GM21528 (cell line): ENCODE measurements at regions not wholly inside any gene's neighbourhood (a gene's known extent, or its start where the extent isn't known, plus 50 kb on each side); places are given as distances from the start of the nearest gene placed in this dataset.
"Not testable (repeated sequence)": the region's sequence is repeated elsewhere in the genome, so short reads cannot be mapped to it uniquely, and the experiment has no call there.

Experiments used
- ATAC-seq: cut with Tn5 transposase; IDR thresholded peaks from one replicate; pipeline ENCODE4 v1.9.1; 2021; ENCODE audit warnings: mild to moderate bottlenecking, moderate library complexity; ENCODE audit not compliant: unreplicated experiment, low FRiP score

- no peak for ATAC-seq
Observed at GRCh38 chr5:173667702-173668101, 51.3 kb upstream of the BOD1 start.

DNA sequence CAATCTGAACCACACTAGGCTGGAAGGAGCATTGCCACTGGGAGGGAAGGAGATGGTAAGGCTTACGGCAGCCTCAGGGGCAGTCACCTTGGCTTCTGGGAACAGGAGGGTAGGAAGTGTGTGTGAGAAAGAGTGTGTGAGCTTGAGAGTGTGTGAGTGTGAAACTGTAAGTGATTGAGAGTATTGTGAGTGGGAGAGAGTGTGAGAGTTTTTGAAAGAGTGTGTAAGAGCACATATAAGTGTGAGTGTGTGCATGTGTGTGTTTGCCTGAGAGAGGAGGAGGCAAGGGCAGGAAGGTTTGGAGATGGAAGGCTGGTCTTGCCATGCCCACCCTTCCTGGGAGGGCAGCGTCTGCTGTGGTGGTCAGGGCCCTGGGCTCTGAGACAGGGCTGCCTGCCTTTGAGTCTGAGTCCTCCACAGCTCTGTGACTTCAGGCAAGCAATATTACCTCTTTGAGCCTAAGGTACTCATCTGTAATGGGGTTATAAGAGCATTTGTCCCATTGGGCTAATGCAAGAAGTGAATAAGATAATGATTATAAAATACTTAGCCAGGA lies 51.9 kb upstream of the BOD1 start:
- no peak for ATAC-seq

- no peak for ATAC-seq
Observed at GRCh38 chr5:173668910-173669309, 52.5 kb upstream of the BOD1 start.

- no peak for ATAC-seq
Observed at GRCh38 chr5:173669483-173669882, 53.0 kb upstream of the BOD1 start.

DNA sequence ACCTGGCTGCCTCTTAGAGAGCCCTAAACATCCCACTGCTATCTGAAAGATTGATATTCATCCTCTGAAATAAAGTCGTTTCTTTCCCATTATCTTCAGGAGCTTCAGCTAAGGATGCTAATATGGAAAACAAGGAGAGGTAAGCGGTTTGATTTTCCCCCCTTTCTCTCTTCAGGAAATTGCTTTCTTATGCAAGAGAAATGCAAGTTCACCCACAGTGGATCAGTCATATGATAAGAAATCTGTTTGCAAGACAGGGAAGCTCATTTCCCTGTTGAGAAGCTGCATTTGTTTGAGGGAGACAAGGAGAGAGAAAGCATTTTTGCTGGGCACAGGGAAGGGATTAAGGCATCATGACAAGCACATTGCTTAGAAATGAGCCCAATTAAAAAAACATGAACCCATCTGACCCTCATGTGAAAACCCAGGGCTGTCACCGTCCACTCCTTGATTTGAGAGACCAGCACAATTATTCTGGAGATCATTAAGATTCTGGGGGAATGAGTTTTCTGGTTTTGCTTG lies 53.7 kb upstream of the BOD1 start:
- ATAC-seq: no peak

DNA sequence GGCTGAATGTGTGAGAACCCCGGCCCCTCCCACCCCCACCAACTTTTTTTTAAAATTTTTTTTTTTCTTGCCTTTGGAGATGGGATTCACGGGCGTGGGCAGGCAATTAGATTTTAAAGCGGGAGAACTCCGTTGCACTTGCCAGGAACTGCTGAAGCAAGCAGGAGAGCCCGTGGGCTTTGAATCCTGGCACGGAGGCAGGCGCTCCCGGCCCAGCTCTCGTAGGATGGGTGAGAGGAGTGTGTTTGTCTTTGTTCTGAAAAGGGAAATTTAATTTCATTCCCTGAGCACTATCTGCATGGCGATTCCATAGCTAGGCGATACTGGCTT lies 54.3 kb upstream of the BOD1 start:
- ATAC-seq: no peak

DNA sequence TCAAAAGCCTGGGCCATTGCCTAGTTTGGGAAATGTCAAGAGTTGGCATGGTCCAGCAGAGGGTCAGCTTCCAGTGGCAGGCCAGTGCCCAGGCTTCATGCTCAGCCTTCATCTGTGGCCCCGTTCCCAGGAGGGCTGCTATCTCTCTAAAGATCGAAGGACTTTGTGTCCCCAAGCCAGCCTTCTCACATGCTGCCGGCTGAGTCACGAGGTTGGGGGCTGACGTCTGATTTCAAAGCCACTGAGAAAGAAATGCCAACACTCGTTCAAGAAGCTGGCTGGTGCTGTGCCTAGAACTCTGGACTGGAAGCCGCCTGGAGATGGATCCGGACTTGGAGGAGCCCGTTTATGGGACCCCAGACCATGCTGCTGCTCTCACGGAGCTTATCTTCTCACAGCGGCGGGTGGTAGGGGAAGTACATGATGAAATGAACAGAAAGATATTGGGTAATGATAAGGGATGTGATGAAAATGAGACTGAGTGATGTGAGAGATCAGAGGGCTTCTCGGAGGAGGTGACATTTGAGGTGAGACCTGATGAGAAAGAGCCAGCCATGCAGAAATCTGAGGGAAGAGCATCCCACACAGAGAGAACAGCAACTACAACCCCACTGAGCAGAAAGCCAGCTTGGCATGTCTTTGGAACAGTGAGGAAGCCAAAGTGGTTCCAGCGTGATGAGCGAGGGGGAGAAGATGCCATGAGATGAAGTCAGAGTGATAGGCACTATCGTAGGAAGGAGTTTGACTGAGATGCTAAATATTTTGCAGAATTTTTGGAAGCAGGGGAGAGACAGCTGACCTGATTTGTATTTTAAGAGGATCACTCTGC lies 54.9 kb upstream of the BOD1 start:
- ATAC-seq: no peak

DNA sequence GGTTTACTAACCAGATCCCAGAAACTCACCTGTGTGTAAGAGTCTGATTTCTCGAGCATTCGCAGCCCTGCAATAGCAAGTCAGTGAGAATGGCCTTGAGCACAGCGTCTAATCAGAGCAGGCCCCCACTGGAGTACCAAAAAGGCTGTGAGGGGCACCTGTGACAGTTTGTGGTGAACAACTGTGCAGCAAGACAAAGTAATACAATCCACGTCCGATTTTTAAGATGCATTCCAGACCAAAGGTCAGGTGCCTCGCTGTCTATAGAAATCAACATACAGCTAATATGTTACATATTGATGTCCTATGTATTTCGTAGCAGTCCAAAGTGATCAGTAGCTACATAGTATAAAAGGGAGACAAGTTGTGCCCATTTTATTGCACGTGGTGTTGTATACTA lies 55.7 kb upstream of the BOD1 start:
- no peak for ATAC-seq

GRCh38 chr5:173672891-173673290 lies 56.4 kb upstream of the BOD1 start:
- ATAC-seq: no peak

DNA sequence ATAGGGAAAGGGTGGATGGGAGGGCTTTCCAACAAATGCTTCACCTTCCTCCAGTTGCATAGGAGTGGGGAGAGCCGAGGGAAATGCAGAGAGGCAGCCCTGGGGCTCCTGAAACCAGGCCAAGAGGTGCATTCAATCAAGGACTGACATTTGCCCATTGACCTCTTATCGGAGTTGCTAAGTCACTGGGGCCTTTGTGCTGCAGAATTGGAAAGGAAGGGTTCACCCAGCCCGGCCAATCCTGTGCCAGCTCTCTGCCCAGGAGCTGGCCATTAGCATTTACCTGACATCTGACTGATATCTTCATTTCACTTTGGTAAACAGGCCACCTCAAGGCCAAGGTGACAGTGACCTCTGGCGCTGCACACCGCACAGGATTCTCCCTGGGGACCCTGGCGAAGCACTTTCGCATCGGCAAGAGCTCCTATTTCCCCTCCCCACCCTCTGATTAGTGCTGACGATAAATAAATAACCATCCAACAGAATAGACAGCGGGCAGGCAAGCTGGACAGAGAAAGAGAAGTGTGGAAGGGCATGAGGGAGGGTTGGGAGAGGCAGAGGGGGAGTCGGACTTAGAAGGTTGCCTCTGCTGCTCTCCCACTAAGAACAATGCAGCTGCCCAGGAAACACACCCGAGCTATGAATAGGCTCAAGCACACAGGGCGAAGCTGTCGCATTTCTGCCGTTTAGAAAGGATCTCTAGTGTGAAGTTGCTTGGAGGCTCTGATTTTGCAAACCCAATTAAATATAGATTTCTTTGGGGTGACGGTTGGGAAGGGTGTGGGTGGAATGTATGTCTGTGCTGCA lies 57.0 kb upstream of the BOD1 start:
- ATAC-seq: no peak

- ATAC-seq: no peak
Observed at GRCh38 chr5:173675287-173675996, 59.0 kb upstream of the BOD1 start.

GRCh38 chr5:173676375-173676774 lies 59.9 kb upstream of the BOD1 start:
- ATAC-seq: no peak

DNA sequence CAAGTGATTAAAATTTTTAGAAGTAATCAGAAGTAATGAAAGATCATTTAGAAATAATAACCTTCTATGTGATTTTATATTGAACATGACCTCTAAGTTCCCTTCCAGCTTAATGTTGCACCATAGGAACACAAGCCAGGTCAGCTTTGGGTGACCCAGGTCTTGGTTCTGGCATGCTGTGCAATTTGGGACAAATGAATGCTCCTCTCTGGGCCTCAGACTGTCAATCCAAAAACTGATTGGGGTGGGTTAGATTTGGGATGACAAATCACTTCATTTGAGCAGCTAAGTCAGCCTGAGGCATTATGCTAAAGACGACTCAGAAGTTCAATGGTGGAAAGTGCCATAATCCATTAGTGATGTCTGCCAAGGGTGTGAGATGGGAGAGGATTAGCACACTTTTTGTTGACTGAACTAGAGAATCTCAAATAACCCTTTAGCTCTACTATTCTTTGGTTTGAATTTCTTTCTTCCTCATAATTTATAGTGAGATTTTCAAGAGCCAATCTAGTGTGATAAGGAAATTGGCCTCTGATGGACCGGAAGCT lies 60.7 kb upstream of the BOD1 start:
- ATAC-seq: no peak

- peak; percentile 47 for ATAC-seq
Observed at GRCh38 chr5:173679909-173680630, 63.6 kb upstream of the BOD1 start.

- peak; percentile 65 for ATAC-seq
Observed at GRCh38 chr5:173680660-173681242, 64.3 kb upstream of the BOD1 start.

GRCh38 chr5:173682313-173682712 lies 65.9 kb upstream of the BOD1 start:
- ATAC-seq: no peak

GRCh38 chr5:173684535-173684934 lies 68.1 kb upstream of the BOD1 start:
- not testable (repeated sequence) for ATAC-seq

DNA sequence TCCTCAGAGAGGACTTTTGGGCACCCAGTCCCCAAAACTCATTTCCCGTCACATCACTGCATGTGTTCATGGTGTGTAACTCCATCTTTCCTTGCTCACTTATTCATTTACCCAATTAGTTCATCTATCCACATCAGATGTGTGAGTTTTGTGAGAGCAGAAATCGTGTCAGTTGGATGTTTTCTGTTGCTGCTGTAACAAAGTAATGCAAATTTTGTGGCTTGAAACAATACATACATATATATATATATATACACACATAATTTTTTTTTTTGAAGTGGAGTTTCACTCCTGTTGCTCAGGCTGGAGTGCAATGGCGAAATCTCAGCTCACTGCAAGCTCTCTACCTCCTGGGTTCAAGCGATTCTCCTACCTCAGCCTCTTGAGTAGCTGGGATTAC lies 70.5 kb upstream of the BOD1 start:
- peak; percentile 57 for ATAC-seq

DNA sequence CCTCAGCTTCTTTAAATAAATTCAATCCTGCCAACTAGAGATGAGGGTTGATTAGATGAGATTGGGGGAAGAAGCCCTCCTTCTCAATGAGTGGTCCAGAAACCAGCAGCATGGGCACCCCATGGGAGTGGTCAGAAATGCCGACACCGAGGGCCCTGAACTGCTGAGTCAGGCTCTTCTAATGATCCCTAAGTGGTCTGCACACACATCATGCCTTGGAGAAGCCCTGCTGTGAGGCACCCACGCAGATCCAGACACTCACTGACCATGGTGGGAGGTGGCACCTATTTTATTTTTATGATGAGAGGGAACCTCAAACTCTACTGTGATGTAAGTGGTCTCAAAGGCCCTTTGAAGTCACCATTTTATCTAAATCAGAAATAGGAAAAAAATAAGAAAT lies 72.3 kb upstream of the BOD1 start:
- no peak for ATAC-seq
